Parathyroid adenoma (tissue), 2 donors: ENCODE measurements at regions not wholly inside any gene's neighbourhood (a gene's known extent, or its start where the extent isn't known, plus 50 kb on each side); places are given as distances from the start of the nearest gene placed in this dataset.

Experiments
- H2AFZ ChIP-seq: fragments of 300-600 bp; sonication (generic); one replicate; pipeline ENCODE4 v1.7.0; 2017; ENCODE audit warnings: antibody characterized with exemption, mild to moderate bottlenecking
- H3K27ac ChIP-seq: fragments of 300-600 bp; sonication (generic); one replicate; pipeline ENCODE4 v1.7.0; 2017
- H3K27me3 ChIP-seq: fragments of 300-600 bp; sonication (generic); one replicate; pipeline ENCODE4 v1.7.0; 2017; ENCODE audit warnings: low read length; ENCODE audit not compliant: control insufficient read depth, insufficient read depth
- H3K36me3 ChIP-seq: fragments of 300-600 bp; sonication (generic); one replicate; pipeline ENCODE4 v1.7.0; 2017; ENCODE audit warnings: low read length; ENCODE audit not compliant: control insufficient read depth, insufficient read depth
- H3K4me1 ChIP-seq: fragments of 300-600 bp; sonication (generic); one replicate; pipeline ENCODE4 v1.7.0; 2017; ENCODE audit warnings: control low read depth
- H3K4me2 ChIP-seq: fragments of 300-600 bp; sonication (generic); one replicate; pipeline ENCODE4 v1.7.0; 2017; ENCODE audit warnings: low read length
- H3K4me3 ChIP-seq: fragments of 300-600 bp; sonication (generic); one replicate; pipeline ENCODE4 v1.7.0; 2017; ENCODE audit warnings: low read depth, low read length
- H3K79me2 ChIP-seq: fragments of 300-600 bp; sonication (generic); one replicate; pipeline ENCODE4 v1.7.0; 2017; ENCODE audit warnings: control low read depth
- H3K9ac ChIP-seq: fragments of 300-600 bp; sonication (generic); one replicate; pipeline ENCODE4 v1.7.0; 2017; ENCODE audit warnings: mild to moderate bottlenecking
- H3K9me3 ChIP-seq: fragments of 300-600 bp; sonication (generic); one replicate; pipeline ENCODE4 v1.7.0; 2017; ENCODE audit warnings: low read length; ENCODE audit not compliant: control insufficient read depth
- CTCF ChIP-seq: fragments of 300-600 bp; sonication (generic); IDR thresholded peaks from one replicate; pipeline ENCODE4 v1.7.0; 2017; ENCODE audit warnings: antibody characterized with exemption, mild to moderate bottlenecking
- donor health status: primary hyperparathyroidism.

GRCh38 chr1:172826096-172826741 is 167.3 kb downstream of the FASLG start:
- no peaks in the 10 kb centered on the region for H3K79me2 ChIP-seq
- peak; percentile 28 for TF ChIP-seq CTCF
- H3K9ac ChIP-seq: no peak overlapping the region
- no peak overlapping the region for H2AFZ ChIP-seq
- H3K27me3 ChIP-seq: no peaks in the 10 kb centered on the region
- no peaks in the 10 kb centered on the region for H3K9me3 ChIP-seq
- no peaks in the 10 kb centered on the region for H3K4me1 ChIP-seq
- peak overlapping the region; percentile 44 for H3K27ac ChIP-seq
- H3K36me3 ChIP-seq: no peaks in the 10 kb centered on the region
- no peak overlapping the region for H3K4me3 ChIP-seq
- no peak overlapping the region for H3K4me2 ChIP-seq

GRCh38 chr1:172827301-172827700 is 168.4 kb downstream of the FASLG start:
- Histone ChIP-seq H3K27ac (no peak overlapping the region), H3K9ac (no peak overlapping the region), H3K79me2 (no peaks in the 10 kb centered on the region), H2AFZ (no peak overlapping the region), H3K4me2 (no peak overlapping the region), H3K4me1 (no peaks in the 10 kb centered on the region), H3K27me3 (no peaks in the 10 kb centered on the region), H3K9me3 (no peaks in the 10 kb centered on the region), H3K36me3 (no peaks in the 10 kb centered on the region), H3K4me3 (no peak overlapping the region)
- no peak for TF ChIP-seq CTCF

- Histone ChIP-seq H3K27ac (no peak overlapping the region), H3K27me3 (no peaks in the 10 kb centered on the region), H3K9me3 (no peaks in the 10 kb centered on the region), H3K4me3 (no peak overlapping the region), H2AFZ (no peak overlapping the region), H3K79me2 (no peaks in the 10 kb centered on the region), H3K4me2 (no peak overlapping the region), H3K36me3 (no peaks in the 10 kb centered on the region), H3K9ac (no peak overlapping the region), H3K4me1 (no peaks in the 10 kb centered on the region)
- TF ChIP-seq CTCF: no peak
Observed at GRCh38 chr1:172827841-172828240, 168.9 kb downstream of the FASLG start.

GRCh38 chr1:172832006-172832725 is 173.3 kb downstream of the FASLG start:
- H3K79me2 ChIP-seq: no peaks in the 10 kb centered on the region

More at GRCh38 chr1:172832006-172832725, 173.3 kb downstream of the FASLG start:
- Histone ChIP-seq H3K9me3 (no peaks in the 10 kb centered on the region), H3K4me3 (no peak overlapping the region), H3K4me2 (no peak overlapping the region), H3K4me1 (no peaks in the 10 kb centered on the region), H2AFZ (no peak overlapping the region), H3K27ac (no peak overlapping the region), H3K27me3 (no peaks in the 10 kb centered on the region), H3K36me3 (no peaks in the 10 kb centered on the region), H3K9ac (no peak overlapping the region)
- TF ChIP-seq CTCF: no peak
